WERI-Rb-1 (cell line): ENCODE measurements at regions not wholly inside any gene's neighbourhood (a gene's known extent, or its start where the extent isn't known, plus 50 kb on each side); places are given as distances from the start of the nearest gene placed in this dataset.

Source experiments
- DNase-seq: peaks from one replicate; pipeline ENCODE4 v3.0.0-alpha.2; 2020
- H3K27ac ChIP-seq: fragments of 250-450 bp; sonication (Bioruptor Pico); 2 replicates; pipeline ENCODE4 v1.5.1; 2020; ENCODE audit warnings: mild to moderate bottlenecking, moderate library complexity
- H3K27me3 ChIP-seq: fragments of 250-450 bp; sonication (Bioruptor Pico); 2 replicates; pipeline ENCODE4 v1.5.1; 2021; ENCODE audit warnings: mild to moderate bottlenecking, low read depth, moderate library complexity; ENCODE audit not compliant: insufficient read depth, severe bottlenecking
- H3K36me3 ChIP-seq: fragments of 250-450 bp; sonication (Bioruptor Pico); 2 replicates; pipeline ENCODE4 v1.5.1; 2020; ENCODE audit warnings: mild to moderate bottlenecking, moderate library complexity
- H3K4me3 ChIP-seq: 2 replicates; pipeline ENCODE4 v1.5.1; 2011; ENCODE audit warnings: low read depth, mild to moderate bottlenecking, control low read depth, low read length
- H3K9me3 ChIP-seq: fragments of 250-450 bp; sonication (Bioruptor Pico); 2 replicates; pipeline ENCODE4 v1.5.1; 2021; ENCODE audit warnings: mild to moderate bottlenecking, moderate library complexity; ENCODE audit not compliant: severe bottlenecking
- TF ChIP-seq, protein P1 (sequence below): IDR thresholded peaks from 2 replicates; pipeline ENCODE4 v1.5.1; 2011; ENCODE audit warnings: low read depth, mild to moderate bottlenecking, control low read depth, inconsistent platforms, low read length

- H3K36me3 ChIP-seq: no peaks in the 10 kb centered on the region
- DNase-seq: peak; percentile 49
- peak overlapping the region; percentile 83 for H3K27ac ChIP-seq
- H3K9me3 ChIP-seq: peaks cover 4% of the 10 kb centered on the region
- no peaks in the 10 kb centered on the region for H3K27me3 ChIP-seq
- no peak overlapping the region for H3K4me3 ChIP-seq
- TF ChIP-seq, protein P1, sequence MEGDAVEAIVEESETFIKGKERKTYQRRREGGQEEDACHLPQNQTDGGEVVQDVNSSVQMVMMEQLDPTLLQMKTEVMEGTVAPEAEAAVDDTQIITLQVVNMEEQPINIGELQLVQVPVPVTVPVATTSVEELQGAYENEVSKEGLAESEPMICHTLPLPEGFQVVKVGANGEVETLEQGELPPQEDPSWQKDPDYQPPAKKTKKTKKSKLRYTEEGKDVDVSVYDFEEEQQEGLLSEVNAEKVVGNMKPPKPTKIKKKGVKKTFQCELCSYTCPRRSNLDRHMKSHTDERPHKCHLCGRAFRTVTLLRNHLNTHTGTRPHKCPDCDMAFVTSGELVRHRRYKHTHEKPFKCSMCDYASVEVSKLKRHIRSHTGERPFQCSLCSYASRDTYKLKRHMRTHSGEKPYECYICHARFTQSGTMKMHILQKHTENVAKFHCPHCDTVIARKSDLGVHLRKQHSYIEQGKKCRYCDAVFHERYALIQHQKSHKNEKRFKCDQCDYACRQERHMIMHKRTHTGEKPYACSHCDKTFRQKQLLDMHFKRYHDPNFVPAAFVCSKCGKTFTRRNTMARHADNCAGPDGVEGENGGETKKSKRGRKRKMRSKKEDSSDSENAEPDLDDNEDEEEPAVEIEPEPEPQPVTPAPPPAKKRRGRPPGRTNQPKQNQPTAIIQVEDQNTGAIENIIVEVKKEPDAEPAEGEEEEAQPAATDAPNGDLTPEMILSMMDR: no peak
Observed at GRCh38 chr22:49532869-49533802, 294.5 kb downstream of the BRD1 start.

- no peak overlapping the region for H3K4me3 ChIP-seq
- DNase-seq: no peak
- no peaks in the 10 kb centered on the region for H3K36me3 ChIP-seq
- no peaks in the 10 kb centered on the region for H3K27me3 ChIP-seq
- no peak overlapping the region for H3K27ac ChIP-seq
- TF ChIP-seq, protein P1: no peak
- peaks cover 4% of the 10 kb centered on the region for H3K9me3 ChIP-seq
Observed at GRCh38 chr22:49531368-49531791, 296.3 kb downstream of the BRD1 start.

- Histone ChIP-seq H3K27ac (no peak overlapping the region), H3K9me3 (peaks cover 4% of the 10 kb centered on the region), H3K4me3 (no peak overlapping the region), H3K36me3 (no peaks in the 10 kb centered on the region), H3K27me3 (no peaks in the 10 kb centered on the region)
- no peak for DNase-seq
- TF ChIP-seq, protein P1: no peak
Observed at GRCh38 chr22:49530671-49531367, 296.9 kb downstream of the BRD1 start.

DNA sequence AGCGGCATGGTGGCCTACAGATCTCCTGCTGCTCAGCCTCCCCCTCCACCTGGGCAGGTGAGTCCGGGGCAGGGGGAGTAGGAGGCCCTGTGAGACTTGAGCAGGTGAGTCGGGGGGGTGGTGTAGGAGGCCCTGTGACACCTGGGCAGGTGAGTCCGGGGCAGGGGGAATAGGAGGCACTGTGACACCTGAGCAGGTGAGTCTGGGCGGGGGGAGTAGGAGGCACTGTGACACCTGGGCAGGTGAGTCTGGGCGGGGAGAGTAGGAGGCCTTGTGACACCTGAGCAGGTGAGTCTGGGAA, 299.3 kb downstream of the BRD1 start:
- no peaks in the 10 kb centered on the region for H3K27me3 ChIP-seq
- peaks cover 4% of the 10 kb centered on the region for H3K9me3 ChIP-seq
- no peak overlapping the region for H3K27ac ChIP-seq
- TF ChIP-seq, protein P1: no peak
- no peak overlapping the region for H3K4me3 ChIP-seq
- H3K36me3 ChIP-seq: no peaks in the 10 kb centered on the region
- DNase-seq: no peak

DNA sequence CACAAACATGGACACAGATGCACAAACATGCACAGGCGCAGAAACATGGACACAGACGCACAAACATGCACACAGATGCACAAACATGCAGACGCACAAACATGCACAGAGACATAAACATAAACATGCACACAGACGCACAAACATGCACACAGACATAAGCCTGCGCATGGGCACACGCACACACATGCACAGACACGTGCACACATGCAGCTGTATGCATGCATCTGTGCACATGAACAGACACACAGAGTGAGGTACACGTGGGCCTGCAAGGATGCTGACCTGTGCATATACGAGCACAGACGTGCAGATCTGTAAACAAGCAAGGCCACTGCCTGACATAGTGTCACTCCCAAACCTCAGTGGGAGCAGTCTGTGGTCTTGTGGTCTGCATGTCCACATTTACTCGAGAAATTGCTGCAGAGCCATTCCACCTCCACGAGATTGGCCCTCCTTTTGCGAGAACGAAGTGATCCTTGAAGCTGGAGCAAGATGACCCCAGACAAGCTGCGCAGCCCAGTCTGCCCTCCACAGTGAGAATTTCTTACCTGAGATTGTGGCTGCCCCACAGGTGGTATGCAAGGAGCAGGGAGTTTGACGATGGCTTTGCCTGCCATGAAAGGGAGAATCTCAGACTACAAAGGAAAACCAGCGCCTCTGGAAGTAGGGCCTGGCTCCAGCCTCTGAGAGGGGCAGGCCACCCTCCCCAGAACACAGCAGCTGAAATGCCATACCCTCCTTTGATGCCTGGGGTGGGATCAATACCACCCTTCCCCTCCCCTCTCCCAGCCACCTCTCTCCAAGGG, 299.9 kb downstream of the BRD1 start:
- Histone ChIP-seq H3K9me3 (peaks cover 4% of the 10 kb centered on the region), H3K36me3 (no peaks in the 10 kb centered on the region), H3K4me3 (no peak overlapping the region), H3K27ac (no peak overlapping the region), H3K27me3 (no peaks in the 10 kb centered on the region)
- TF ChIP-seq, protein P1: no peak
- DNase-seq: no peak
